GM12865 (cell line): ENCODE measurements at regions not wholly inside any gene's neighbourhood (a gene's known extent, or its start where the extent isn't known, plus 50 kb on each side); places are given as distances from the start of the nearest gene placed in this dataset.

Source experiments
- DNase-seq: peaks from one replicate; pipeline ENCODE4 v3.0.0; 2010; ENCODE audit warnings: low read depth
- H3K4me3 ChIP-seq: 2 replicates; pipeline ENCODE4 v1.5.1; 2011; ENCODE audit warnings: mild to moderate bottlenecking, low read depth, low read length, control low read depth
- TF ChIP-seq, protein P1 (sequence below): IDR thresholded peaks from 2 replicates; pipeline ENCODE4 v1.5.1; 2011; ENCODE audit warnings: low read length, control low read depth, low read depth, inconsistent platforms; ENCODE audit not compliant: insufficient read depth; ENCODE audit errors: missing control alignments

DNA sequence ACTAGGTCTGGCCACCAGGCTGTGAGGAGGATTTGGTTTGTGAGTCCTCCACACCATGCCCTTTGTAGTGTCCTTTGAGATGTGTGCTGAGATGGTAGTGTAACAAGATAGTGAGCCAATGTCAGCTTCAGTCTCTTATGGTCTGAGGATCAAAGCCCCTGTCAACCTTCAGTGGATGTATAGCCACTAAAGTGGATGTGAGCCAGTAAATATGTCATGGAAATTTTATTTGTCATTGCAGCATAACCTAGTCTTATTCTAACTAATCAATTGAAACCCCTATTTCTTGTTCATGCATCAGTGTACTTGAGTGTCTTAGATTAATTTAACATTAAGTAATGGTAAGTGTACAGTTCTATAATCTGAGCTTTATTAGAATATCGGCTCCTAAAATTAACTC lies 51.0 kb upstream of the WAC start:
- TF ChIP-seq, protein P1, sequence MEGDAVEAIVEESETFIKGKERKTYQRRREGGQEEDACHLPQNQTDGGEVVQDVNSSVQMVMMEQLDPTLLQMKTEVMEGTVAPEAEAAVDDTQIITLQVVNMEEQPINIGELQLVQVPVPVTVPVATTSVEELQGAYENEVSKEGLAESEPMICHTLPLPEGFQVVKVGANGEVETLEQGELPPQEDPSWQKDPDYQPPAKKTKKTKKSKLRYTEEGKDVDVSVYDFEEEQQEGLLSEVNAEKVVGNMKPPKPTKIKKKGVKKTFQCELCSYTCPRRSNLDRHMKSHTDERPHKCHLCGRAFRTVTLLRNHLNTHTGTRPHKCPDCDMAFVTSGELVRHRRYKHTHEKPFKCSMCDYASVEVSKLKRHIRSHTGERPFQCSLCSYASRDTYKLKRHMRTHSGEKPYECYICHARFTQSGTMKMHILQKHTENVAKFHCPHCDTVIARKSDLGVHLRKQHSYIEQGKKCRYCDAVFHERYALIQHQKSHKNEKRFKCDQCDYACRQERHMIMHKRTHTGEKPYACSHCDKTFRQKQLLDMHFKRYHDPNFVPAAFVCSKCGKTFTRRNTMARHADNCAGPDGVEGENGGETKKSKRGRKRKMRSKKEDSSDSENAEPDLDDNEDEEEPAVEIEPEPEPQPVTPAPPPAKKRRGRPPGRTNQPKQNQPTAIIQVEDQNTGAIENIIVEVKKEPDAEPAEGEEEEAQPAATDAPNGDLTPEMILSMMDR: no peak
- H3K4me3 ChIP-seq: no peak overlapping the region
- no peak for DNase-seq
